HG03571 (cell line): ENCODE measurements at regions not wholly inside any gene's neighbourhood (a gene's known extent, or its start where the extent isn't known, plus 50 kb on each side); places are given as distances from the start of the nearest gene placed in this dataset.
A peak's percentile ranks its signal among the peaks of the same experiment; 100 is the strongest.

Source experiments
- ATAC-seq: cut with Tn5 transposase; IDR thresholded peaks from one replicate; pipeline ENCODE4 v1.9.1; 2021; ENCODE audit not compliant: unreplicated experiment

DNA sequence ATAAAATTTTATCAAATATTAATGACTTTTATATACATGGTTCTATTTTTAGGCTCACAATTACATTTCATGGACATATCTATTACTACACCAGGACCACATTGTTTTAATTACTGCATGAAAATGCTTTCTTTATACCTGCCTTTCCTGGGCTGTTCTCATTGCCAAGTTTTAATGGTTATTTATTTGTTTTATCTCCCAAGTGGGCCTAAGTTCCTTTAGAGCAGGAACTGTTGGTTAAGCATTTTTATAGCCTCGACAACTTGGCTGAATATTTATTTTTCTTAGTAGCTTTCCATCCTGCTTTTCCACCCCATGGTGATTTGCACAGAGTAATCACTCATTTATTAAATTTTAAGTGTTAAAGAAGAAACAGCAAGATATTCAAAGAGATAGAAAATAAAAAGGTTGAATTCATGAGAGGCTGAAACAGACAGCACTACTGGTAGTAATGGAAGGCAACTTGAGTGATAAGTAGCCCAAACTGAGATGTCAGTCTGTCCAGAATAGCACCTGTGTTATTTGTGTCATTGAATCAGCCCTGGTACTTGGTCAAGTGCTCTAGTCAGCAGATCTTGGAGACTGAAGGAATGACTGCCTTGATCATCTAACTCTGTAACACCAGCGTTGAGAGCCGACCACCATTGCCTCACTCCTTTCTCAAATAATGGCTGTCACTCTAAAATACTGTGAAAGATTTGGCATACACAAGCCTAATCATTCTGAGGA lies 119.1 kb upstream of the EGLN3 start:
- no peak for ATAC-seq

GRCh38 chr14:34067587-34067986 lies 116.7 kb upstream of the EGLN3 start:
- no peak for ATAC-seq

DNA sequence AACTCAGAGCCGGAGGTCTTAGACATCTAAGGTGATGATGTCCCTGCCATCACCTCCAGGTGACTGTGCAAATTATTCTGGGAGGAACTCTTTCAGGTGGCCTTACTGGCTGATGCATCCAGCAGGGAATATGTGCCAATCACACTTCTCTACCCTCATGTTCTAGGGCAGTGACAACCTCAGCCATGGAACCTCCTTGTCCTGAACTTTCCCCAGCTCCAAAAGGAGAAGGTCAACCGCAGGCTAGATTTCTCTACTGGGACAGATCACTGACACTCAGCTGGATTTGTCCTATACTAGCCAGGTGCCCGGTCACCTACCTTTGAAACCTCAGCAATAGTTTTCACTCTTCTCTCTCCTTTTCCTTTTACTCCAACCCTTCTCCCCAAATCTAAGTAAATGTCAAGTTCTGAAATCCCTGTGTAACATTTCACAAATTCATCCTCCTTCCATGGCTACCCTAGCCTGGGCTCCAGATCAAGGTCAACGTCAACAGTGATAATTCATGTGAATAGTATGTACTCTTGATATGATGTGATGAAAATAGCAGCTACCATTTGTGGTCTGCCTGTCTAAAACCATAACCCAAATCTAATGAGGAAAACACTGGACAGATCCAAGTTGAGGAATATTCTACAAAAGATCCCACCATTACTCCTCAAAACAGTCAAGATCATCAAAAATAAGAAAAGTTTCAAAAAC lies 115.0 kb upstream of the EGLN3 start:
- no peak for ATAC-seq

GRCh38 chr14:34065236-34065635 lies 114.4 kb upstream of the EGLN3 start:
- ATAC-seq, result no peak

DNA sequence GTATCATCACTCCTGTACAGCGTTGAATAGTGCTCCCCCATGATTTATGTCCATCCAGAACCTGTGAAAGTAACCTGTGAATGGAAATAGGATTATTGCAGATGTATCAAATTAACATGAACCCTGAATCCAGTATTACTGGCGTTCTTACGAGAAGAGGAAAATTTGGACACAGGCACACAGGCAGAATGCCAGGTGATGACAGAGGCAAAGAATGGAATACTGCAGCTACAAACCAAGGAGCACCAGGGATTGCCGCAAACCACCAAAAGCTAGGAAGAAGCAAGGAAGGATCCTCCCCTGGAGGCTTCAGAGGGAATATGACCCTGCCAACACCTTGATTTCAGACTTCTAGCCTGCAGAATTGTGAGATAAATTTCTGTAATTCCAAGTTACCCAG lies 113.5 kb upstream of the EGLN3 start:
- no peak for ATAC-seq

- no peak for ATAC-seq
Measured at GRCh38 chr14:34063470-34064164, 112.7 kb upstream of the EGLN3 start.

- ATAC-seq, result no peak
Measured at GRCh38 chr14:34063042-34063441, 112.2 kb upstream of the EGLN3 start.

GRCh38 chr14:34062353-34062973 lies 111.6 kb upstream of the EGLN3 start:
- ATAC-seq, result no peak

GRCh38 chr14:34060651-34060999 lies 109.8 kb upstream of the EGLN3 start:
- ATAC-seq, result no peak

DNA sequence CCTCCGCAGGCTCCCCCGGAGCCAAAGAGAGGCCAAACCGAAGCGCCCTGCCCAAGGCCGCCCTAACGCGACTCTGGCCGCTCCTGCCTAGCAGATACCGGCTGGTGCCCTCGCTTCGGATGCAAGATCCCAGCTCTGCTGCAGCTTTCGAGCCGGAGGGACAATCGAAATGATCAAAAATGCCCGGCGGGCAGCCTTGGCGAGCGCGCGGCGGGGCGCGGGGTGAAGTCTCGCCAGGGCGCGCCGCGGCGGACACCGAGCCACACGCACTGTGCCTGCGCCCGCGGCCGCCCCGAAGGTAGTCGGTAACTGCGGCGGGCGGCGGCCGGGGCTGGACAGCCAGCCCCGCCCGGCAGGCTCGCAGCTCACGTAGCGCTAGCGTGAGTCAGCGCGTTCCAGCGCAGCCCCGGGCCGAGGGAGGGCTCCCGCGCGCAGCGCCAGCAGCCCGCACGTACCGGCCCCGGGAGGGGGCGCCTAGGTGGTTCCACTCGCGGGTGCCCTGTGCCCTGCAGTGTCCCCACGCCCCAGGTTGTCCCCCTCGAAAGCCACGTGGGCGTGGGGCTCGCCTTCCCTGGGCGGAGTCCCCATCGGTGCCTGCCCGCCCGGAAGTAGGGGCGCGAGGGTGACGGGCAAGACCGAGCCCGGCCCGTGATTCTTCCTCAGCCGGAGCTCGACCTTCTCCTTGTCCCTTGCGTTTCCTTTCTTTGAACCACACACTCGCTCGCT lies 109.2 kb upstream of the EGLN3 start:
- peak; percentile 75 for ATAC-seq

DNA sequence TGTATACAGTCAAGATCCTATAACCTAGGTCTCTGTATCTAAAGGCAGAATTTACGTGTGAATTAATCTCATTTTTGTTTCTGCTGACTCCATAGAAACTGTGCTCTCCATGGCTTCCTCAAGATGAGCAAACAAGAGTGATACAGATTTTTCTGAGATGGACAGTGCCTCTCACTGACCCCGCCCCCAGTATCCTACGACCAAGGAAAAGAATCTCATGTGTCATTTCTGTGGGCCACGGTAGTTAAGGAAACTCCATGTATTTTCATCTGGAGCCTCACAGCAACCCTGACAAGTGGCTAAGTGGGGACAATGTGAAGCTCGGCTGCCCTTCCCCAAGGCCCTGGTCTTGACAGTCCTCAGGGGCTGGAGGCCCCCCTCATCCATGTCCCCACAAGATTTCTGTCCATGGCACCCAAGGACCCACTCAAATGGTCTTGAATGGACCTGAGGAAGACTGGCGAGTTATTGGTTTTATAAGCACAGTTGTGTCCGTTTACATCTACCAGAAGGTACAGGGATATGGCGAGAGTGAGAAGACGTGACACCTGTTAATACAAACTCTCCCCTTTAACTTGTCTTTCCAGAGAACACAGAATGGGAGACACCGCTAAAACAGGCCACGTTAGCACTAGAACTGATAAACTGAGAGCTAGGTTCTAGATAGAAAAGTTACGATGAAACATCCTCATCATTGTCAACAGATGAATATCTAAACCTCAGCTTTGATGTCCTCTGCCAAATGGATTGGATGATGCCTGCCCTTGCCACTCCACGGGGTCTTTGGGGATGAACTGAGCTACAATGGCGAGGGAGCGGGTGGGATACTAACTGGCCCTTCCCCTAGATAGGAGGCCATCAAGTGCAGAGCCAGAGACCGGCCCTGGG lies 108.4 kb upstream of the EGLN3 start:
- no peak for ATAC-seq

GRCh38 chr14:34058510-34058909 lies 107.6 kb upstream of the EGLN3 start:
- ATAC-seq, result no peak

DNA sequence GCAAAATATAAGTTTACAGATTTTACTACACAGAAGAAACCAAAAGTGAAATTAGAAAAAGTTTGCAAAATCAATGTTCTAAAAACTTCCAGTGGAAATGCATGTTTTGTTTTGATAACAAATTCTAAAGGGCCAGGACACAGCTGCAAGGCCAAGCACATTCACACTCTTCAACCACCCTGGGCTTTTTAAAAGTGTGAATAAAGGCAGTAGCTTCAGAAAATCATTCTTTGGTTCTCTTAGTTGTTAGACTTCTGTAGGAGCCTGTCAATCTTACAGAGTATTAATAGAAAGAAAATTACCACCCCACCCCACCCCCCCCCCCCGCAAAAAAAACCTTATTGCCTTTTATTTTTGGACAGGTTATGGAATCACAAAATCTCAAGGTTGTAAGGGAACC lies 105.2 kb upstream of the EGLN3 start:
- no peak for ATAC-seq

- ATAC-seq, result no peak
Measured at GRCh38 chr14:34055157-34055950, 104.5 kb upstream of the EGLN3 start.

DNA sequence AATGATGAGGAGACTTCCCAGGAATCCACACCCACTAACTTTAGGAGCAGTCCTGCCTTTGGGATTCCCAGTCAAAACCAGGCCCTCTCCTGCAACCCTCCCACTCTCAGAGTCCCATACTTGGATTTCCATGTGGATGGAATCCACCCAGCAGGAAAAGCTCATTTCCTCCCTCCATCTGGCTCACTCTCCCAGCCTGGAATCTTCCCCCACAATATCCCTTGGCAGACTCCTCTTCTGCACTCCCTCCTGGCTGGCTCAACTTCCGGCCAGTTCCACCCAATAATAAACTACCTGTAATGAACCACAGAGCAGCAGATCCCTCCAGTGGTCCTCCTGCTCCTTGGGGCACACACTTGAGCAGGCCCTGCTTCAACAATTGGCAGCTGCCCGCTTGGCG lies 102.8 kb upstream of the EGLN3 start:
- no peak for ATAC-seq

- no peak for ATAC-seq
Measured at GRCh38 chr14:34052658-34053014, 101.8 kb upstream of the EGLN3 start.

GRCh38 chr14:34051966-34052657 lies 101.2 kb upstream of the EGLN3 start:
- no peak for ATAC-seq

- no peak for ATAC-seq
Measured at GRCh38 chr14:34050606-34051005, 99.7 kb upstream of the EGLN3 start.

GRCh38 chr14:34049790-34050189 lies 98.9 kb upstream of the EGLN3 start:
- ATAC-seq, result no peak
